Neural cell (in vitro differentiated cells): ENCODE measurements at regions not wholly inside any gene's neighbourhood (a gene's known extent, or its start where the extent isn't known, plus 50 kb on each side); places are given as distances from the start of the nearest gene placed in this dataset.

ENCODE experiments used
- CTCF ChIP-seq: fragments of 450-650 bp; IDR thresholded peaks from 2 replicates; pipeline ENCODE4 v1.5.1; 2014; ENCODE audit warnings: antibody characterized with exemption, mild to moderate bottlenecking, moderate library complexity; ENCODE audit not compliant: poor library complexity, severe bottlenecking
- MXI1 ChIP-seq: fragments of 450-650 bp; conservative IDR thresholded peaks from 2 replicates; pipeline ENCODE4 v1.6.1; 2014; ENCODE audit warnings: antibody characterized with exemption, mild to moderate bottlenecking; ENCODE audit not compliant: poor library complexity, severe bottlenecking
- RAD21 ChIP-seq: fragments of 450-650 bp; conservative IDR thresholded peaks from 2 replicates; pipeline ENCODE4 v1.6.1; 2014; ENCODE audit warnings: antibody characterized with exemption, mild to moderate bottlenecking, moderate library complexity
- REST ChIP-seq: IDR thresholded peaks from 2 replicates; pipeline ENCODE4 v1.6.1; 2012; ENCODE audit warnings: borderline replicate concordance
- TAF1 ChIP-seq: IDR thresholded peaks from 2 replicates; pipeline ENCODE4 v1.6.1; 2012; ENCODE audit warnings: low read depth

GRCh38 chr6:41470029-41470330 is 76.2 kb upstream of the FOXP4 start:
- TF ChIP-seq CTCF (no peak), RAD21 (no peak), TAF1 (no peak), MXI1 (no peak), REST (no peak)
